LNCaP clone FGC (cell line): ENCODE measurements at regions not wholly inside any gene's neighbourhood (a gene's known extent, or its start where the extent isn't known, plus 50 kb on each side); places are given as distances from the start of the nearest gene placed in this dataset.

Source experiments
- DNase-seq: peaks from one replicate; pipeline ENCODE4 v3.0.0-alpha.2; 2011; ENCODE audit warnings: low read depth
- H3K4me3 ChIP-seq: 2 replicates; pipeline ENCODE4 v1.5.1; 2011; ENCODE audit warnings: mild to moderate bottlenecking, low read depth, low read length, control low read depth
- TF ChIP-seq, protein P1 (sequence below): IDR thresholded peaks from 2 replicates; pipeline ENCODE4 v1.5.1; 2012; ENCODE audit warnings: mild to moderate bottlenecking; ENCODE audit not compliant: control insufficient read depth, insufficient read depth; ENCODE audit errors: extremely low read depth

DNA sequence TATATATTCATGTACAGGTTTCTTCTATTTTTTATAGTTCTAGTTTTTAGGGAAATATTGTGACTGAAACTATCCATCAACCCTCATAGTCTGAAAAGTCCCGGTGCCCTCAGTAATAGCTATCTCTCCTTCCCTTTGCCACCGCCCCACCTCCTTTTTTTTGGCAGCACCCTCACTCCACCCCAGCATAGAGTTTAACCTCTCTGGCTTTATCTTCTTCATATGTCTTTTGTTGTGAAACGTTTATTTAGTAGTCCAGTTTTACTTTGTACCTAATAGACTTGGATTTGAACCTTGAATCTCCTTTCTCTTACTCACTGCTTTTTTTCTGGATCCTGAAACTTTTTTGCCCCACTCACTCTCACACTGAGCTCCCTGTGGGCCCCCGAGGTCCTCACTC, 109.5 kb downstream of the BBS10 start:
- no peak overlapping the region for H3K4me3 ChIP-seq
- TF ChIP-seq, protein P1, sequence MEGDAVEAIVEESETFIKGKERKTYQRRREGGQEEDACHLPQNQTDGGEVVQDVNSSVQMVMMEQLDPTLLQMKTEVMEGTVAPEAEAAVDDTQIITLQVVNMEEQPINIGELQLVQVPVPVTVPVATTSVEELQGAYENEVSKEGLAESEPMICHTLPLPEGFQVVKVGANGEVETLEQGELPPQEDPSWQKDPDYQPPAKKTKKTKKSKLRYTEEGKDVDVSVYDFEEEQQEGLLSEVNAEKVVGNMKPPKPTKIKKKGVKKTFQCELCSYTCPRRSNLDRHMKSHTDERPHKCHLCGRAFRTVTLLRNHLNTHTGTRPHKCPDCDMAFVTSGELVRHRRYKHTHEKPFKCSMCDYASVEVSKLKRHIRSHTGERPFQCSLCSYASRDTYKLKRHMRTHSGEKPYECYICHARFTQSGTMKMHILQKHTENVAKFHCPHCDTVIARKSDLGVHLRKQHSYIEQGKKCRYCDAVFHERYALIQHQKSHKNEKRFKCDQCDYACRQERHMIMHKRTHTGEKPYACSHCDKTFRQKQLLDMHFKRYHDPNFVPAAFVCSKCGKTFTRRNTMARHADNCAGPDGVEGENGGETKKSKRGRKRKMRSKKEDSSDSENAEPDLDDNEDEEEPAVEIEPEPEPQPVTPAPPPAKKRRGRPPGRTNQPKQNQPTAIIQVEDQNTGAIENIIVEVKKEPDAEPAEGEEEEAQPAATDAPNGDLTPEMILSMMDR, result no peak
- no peak for DNase-seq

DNA sequence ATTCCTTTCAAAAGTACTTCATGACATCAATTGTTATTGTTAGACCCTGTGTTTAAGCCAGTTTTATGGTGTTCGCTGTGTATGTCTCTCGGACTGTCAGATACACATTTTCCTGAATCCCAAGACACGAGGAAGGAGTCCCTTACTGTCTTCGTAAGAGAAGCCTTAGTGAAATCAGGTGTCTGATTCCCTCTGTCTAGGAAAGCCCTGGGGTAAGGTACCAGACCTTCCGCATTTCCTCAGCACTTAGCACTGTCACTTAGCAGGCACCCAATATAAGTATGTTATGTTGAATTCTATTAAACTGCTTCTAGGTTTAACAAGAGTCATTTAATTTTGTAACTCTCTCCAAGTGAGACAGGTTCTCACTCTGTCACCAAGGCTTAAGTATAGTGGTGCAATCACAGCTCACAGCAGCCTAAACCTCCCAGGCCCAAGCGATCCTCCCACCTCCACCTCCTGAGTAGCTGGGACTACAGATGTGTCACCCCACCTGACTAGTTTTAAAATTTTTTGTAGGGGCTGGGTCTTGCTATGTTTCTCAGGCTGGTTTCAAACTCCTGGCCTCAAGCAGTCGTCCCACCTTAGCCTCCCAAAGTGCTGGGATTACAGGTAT, 111.0 kb downstream of the BBS10 start:
- no peak overlapping the region for H3K4me3 ChIP-seq
- DNase-seq, result no peak
- TF ChIP-seq, protein P1, result no peak

DNA sequence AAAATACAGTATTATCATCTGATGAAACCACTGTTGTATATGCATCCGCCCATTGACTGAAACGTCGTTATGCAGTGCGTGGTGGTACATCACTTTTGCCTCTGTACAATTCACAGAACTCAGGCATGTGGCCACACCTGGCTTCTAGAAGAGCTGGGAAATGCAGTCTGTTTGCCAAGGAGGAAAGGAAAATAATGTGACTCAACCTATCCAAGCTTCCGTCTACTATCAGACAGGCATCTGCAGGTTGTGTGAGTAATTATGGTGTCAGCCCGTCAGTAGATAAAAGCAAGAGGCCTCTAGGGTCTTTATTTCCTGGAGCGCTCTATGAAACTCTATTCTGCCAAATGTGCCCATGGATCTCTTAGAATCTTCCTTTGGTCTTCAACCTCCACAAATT, 111.6 kb downstream of the BBS10 start:
- no peak overlapping the region for H3K4me3 ChIP-seq
- DNase-seq, result no peak
- TF ChIP-seq, protein P1, result no peak

DNA sequence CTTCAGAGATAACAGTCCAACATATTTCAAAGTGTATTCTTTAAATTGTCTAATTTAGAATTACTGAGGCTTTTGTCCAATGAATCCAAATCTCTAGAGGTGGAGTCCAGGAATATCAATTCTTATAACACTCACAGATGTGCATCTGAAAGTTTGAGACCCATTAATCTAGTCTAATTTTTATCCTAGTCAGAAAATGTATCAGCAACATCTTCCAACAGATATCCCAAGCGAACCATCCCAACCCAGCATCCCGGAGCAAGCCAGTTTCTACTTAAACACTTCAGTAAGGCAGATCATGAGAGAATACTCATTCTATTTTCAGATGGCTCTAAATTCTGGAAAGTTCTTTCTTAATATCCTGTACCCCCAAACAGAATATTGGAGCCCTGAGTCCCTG, 113.5 kb downstream of the BBS10 start:
- no peak for DNase-seq
- no peak overlapping the region for H3K4me3 ChIP-seq
- TF ChIP-seq, protein P1, result no peak

DNA sequence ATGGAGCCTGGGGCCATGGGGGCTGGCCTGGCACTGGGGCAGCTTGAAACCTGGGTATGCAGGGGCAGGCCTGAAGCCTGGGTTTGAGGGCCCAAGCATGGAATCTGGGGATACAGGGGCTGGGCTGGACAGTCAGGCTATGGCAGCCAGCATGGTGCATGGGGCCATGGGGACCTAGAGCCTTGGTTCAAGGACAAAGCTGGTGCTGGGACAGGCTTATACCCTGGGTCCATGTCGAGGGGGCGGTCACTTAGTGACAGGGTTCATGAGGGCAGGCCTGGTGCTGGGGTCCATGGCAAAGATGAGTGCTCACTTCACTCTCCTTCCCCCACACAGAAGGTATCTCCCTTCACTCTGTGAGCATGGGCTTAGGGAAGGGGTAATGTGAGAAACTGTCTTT, 116.2 kb downstream of the BBS10 start:
- H3K4me3 ChIP-seq, result no peak overlapping the region
- TF ChIP-seq, protein P1, result no peak
- no peak for DNase-seq

DNA sequence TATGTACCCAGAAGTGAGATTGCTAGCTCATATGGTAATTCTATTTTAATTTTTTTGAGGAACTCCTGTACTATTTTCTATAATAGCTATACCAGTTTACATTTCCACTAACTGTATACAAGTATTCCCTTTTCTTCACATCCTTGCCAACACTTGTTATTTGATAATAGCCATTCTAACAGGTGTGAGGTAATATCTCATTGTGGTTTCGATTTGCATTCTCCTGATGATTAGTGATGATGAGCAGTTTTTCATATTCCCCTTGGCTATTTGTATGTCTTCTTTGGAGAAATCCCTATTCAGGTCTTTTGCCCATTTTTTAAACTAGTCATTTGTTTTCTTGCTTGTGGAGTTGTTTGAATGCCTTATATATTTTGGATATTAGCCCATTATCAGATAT, 121.3 kb downstream of the BBS10 start:
- TF ChIP-seq, protein P1, result no peak
- no peak overlapping the region for H3K4me3 ChIP-seq
- DNase-seq, result no peak

DNA sequence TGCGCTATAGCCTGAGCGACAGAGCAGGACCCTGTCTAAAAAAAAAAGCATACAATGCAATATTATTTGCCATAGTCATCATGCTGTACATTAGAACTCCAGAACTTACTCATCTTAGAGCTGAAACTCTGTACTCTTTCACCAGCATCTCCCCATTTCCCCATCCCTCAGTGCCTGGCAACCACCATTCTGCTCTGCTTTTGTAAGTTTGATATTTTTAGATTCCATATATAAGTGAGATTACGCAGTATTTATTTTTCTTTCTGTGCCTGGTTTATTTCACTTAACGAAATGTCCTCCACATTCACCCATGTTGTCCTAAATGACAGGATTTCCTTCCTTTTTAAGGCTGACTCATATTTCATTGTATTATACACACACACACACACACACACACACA, 121.8 kb downstream of the BBS10 start:
- DNase-seq, result no peak
- TF ChIP-seq, protein P1, result no peak
- H3K4me3 ChIP-seq, result no peak overlapping the region
